GM12878 (cell line): ENCODE measurements at regions not wholly inside any gene's neighbourhood (a gene's known extent, or its start where the extent isn't known, plus 50 kb on each side); places are given as distances from the start of the nearest gene placed in this dataset.

Source experiments
- ATAC-seq: fragments of 200-7000 bp; cut with Tn5 transposase; 3 replicates; pipeline ENCODE4 v1.9.1; 2020; ENCODE audit warnings: mild to moderate bottlenecking, moderate library complexity
- BruUV-seq: library from RNA; stranded (reverse); fragments of 400-500 nt; replicated peaks from 2 replicates; lab custom pipeline; 2021; lab: Mats Ljungman, UMichigan
- CTCF ChIA-PET: fragments of 300-600 bp; sonication (Branson Sonifier 250); formaldehyde crosslinking; extraction: SDS; loops from one replicate; lab custom pipeline; 2021; ENCODE audit warnings: inconsistent platforms; lab: Yijun Ruan, JAX
- POLR2A ChIA-PET: fragments of 350-600 bp; formaldehyde crosslinking; extraction: SDS; loops from one replicate; lab custom pipeline; 2021; ENCODE audit warnings: inconsistent platforms; lab: Charles Lee
- RAD21 ChIA-PET: fragments of 300-600 bp; sonication (Branson Sonifier 250); formaldehyde crosslinking; loops from one replicate; lab custom pipeline; 2023; ENCODE audit warnings: antibody characterized with exemption; ENCODE audit not compliant: unreplicated experiment; lab: Charles Lee
- SMC1A ChIA-PET: fragments of 300-600 bp; sonication (Branson Sonifier 250); formaldehyde crosslinking; loops from one replicate; lab custom pipeline; 2023; ENCODE audit not compliant: unreplicated experiment, uncharacterized antibody; lab: Charles Lee
- DNase-seq: peaks from one replicate; pipeline ENCODE4 v3.0.0-alpha.2; 2011; ENCODE audit warnings: low read depth, low spot score
- FAIRE-seq: peaks from 3 replicates; lab custom pipeline; 2011; peaks lifted over from hg19 to GRCh38; lab: Jason Lieb, UNC
- H2AFZ ChIP-seq: 2 replicates; pipeline ENCODE4 v1.6.0; 2011; ENCODE audit warnings: low read depth, low read length, control low read depth; ENCODE audit not compliant: control insufficient read depth
- H3K27ac ChIP-seq: 2 replicates; pipeline ENCODE4 v1.5.1; 2011; ENCODE audit warnings: control low read depth; ENCODE audit not compliant: control insufficient read depth, insufficient read depth
- H3K27me3 ChIP-seq, 2 experiments: replicated peaks in 1 of 2; 2 replicates each; pipeline versions ENCODE4 v1.6.0 to v1.6.1; 2011; ENCODE audit warnings: low read length in 1 of 2; ENCODE audit not compliant: control insufficient read depth in 2 of 2, insufficient read depth in 2 of 2
- H3K36me3 ChIP-seq, 2 experiments: 2 replicates each; pipeline ENCODE4 v1.5.1; 2011; ENCODE audit warnings: low read length in 1 of 2; ENCODE audit not compliant: control insufficient read depth in 2 of 2, insufficient read depth in 2 of 2
- H3K4me1 ChIP-seq: 2 replicates; pipeline ENCODE4 v1.6.1; 2011; ENCODE audit warnings: mild to moderate bottlenecking, low read length, moderate library complexity, mixed read lengths; ENCODE audit not compliant: control insufficient read depth, insufficient read depth
- H3K4me2 ChIP-seq: 2 replicates; pipeline ENCODE4 v1.6.0; 2011; ENCODE audit warnings: control low read depth; ENCODE audit not compliant: control insufficient read depth, insufficient read depth
- H3K4me3 ChIP-seq: fragments of 200-600 bp; sonication (generic); 2 replicates; pipeline ENCODE4 v1.5.1; 2016
- H3K79me2 ChIP-seq: 2 replicates; pipeline ENCODE4 v1.6.0; 2011; ENCODE audit warnings: low read length; ENCODE audit not compliant: control insufficient read depth, insufficient read depth
- H3K9ac ChIP-seq: 2 replicates; pipeline ENCODE4 v1.8.0; 2011; ENCODE audit warnings: low read length, control low read depth, mixed read lengths; ENCODE audit not compliant: control insufficient read depth, insufficient read depth
- H3K9me3 ChIP-seq: replicated peaks from 3 replicates; pipeline ENCODE4 v1.5.1; 2011; ENCODE audit warnings: mild to moderate bottlenecking, low read length; ENCODE audit not compliant: control insufficient read depth, insufficient read depth
- H4K20me1 ChIP-seq: 2 replicates; pipeline ENCODE4 v1.6.0; 2011; ENCODE audit not compliant: control insufficient read depth, insufficient read depth
- BACH1 ChIP-seq: fragments of 450-650 bp; IDR thresholded peaks from 2 replicates; pipeline ENCODE4 v1.6.1; 2017; ENCODE audit warnings: mild to moderate bottlenecking, borderline replicate concordance
- HDAC6 ChIP-seq: fragments of 200-600 bp; sonication (generic); IDR thresholded peaks from one replicate; pipeline ENCODE4 v1.8.0; 2017; ENCODE audit warnings: antibody characterized with exemption; ENCODE audit not compliant: unreplicated experiment
- MTA2 ChIP-seq: fragments of 450-650 bp; IDR thresholded peaks from 2 replicates; pipeline ENCODE4 v1.6.1; 2016; ENCODE audit warnings: low read depth, mild to moderate bottlenecking, moderate library complexity
- MTA3 ChIP-seq: IDR thresholded peaks from 2 replicates; pipeline ENCODE4 v1.6.1; 2012; ENCODE audit warnings: low read length, inconsistent platforms, borderline replicate concordance
- RAD21 ChIP-seq: IDR thresholded peaks from 2 replicates; pipeline ENCODE4 v1.6.1; 2011; ENCODE audit warnings: mild to moderate bottlenecking, low read depth, low read length, moderate library complexity; ENCODE audit not compliant: insufficient read depth
- RAD51 ChIP-seq: fragments of 450-650 bp; IDR thresholded peaks from 2 replicates; pipeline ENCODE4 v1.6.1; 2016; ENCODE audit warnings: moderate library complexity, mild to moderate bottlenecking, inconsistent platforms
- SIX5 ChIP-seq: IDR thresholded peaks from 2 replicates; pipeline ENCODE4 v1.6.1; 2011; ENCODE audit warnings: mild to moderate bottlenecking, low read depth, low read length, moderate library complexity; ENCODE audit not compliant: severe bottlenecking
- STAT1 ChIP-seq: fragments of 450-650 bp; conservative IDR thresholded peaks from 2 replicates; pipeline ENCODE4 v1.6.1; 2014; ENCODE audit warnings: antibody characterized with exemption, mild to moderate bottlenecking
- TAF1 ChIP-seq: IDR thresholded peaks from 2 replicates; pipeline ENCODE4 v1.6.1; 2011; ENCODE audit warnings: mild to moderate bottlenecking, low read depth, low read length, borderline replicate concordance
- TARDBP ChIP-seq: IDR thresholded peaks from 2 replicates; pipeline ENCODE4 v1.6.1; 2016; ENCODE audit warnings: borderline replicate concordance
- ZNF274 ChIP-seq: IDR thresholded peaks from one replicate; pipeline ENCODE4 v1.8.0; 2011; ENCODE audit not compliant: insufficient read length, insufficient read depth
- ZZZ3 ChIP-seq: IDR thresholded peaks from 2 replicates; pipeline ENCODE4 v1.6.1; 2011; ENCODE audit warnings: low read depth; ENCODE audit not compliant: control insufficient read depth, insufficient read length
- WGBS: methylation state at CpG from one replicate; pipeline ENCODE4 v1.1.6; 2016; ENCODE audit warnings: low lambda C conversion rate; ENCODE audit not compliant: insufficient replicate concordance, insufficient coverage; ENCODE audit errors: missing lambda C conversion rate; 5-methylcytosine and 5-hydroxymethylcytosine counted together
- in situ Hi-C: fragments of 300-500 bp; cut with MboI; formaldehyde crosslinking; loops from 9 replicates; pipeline ENCODE4 v1.14.3; 2018; ENCODE audit warnings: mixed read lengths
- intact Hi-C: fragments of 100-400 bp; cut with micrococcal nuclease; formaldehyde crosslinking; loops from one replicate; pipeline ENCODE4 v1.14.2; 2022; ENCODE audit not compliant: unreplicated experiment
- TF ChIP-seq, protein P1 (sequence below): fragments of 450-650 bp; conservative IDR thresholded peaks from 2 replicates; pipeline ENCODE4 v1.6.1; 2017; ENCODE audit warnings: mild to moderate bottlenecking, moderate library complexity
- TF ChIP-seq, protein P2 (sequence below): fragments of 450-650 bp; IDR thresholded peaks from 2 replicates; pipeline ENCODE4 v1.6.1; 2017; ENCODE audit warnings: mild to moderate bottlenecking, moderate library complexity
- TF ChIP-seq, protein P3 (sequence below): fragments of 450-650 bp; IDR thresholded peaks from 2 replicates; pipeline ENCODE4 v1.6.1; 2017; ENCODE audit warnings: antibody characterized with exemption, mild to moderate bottlenecking, moderate library complexity

DNA sequence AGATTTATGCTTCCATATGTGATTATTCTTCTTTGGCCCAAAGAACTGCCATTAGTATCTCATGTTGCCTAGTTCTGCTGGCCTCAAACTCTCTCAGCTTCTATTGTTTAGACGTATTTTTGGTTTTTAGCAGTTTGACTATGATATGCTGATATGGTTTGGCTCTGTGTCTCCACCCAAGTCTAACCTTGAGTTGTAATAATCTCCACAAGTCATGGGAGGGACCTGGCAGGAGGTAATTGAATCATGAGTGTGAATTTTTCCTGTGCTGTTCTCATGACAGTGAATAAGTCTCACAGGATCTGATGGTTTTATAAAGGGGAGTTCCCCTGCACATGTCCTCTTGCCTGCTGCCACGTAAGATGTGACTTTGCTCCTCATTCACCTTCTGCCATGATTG is 96.7 kb upstream of the ARG1 start:
- H3K36me3 ChIP-seq: no peaks in the 10 kb centered on the region
- no peak for TF ChIP-seq TARDBP
- TF ChIP-seq BACH1: no peak
- TF ChIP-seq ZZZ3: no peak
- TF ChIP-seq STAT1: no peak
- TF ChIP-seq, protein P1, sequence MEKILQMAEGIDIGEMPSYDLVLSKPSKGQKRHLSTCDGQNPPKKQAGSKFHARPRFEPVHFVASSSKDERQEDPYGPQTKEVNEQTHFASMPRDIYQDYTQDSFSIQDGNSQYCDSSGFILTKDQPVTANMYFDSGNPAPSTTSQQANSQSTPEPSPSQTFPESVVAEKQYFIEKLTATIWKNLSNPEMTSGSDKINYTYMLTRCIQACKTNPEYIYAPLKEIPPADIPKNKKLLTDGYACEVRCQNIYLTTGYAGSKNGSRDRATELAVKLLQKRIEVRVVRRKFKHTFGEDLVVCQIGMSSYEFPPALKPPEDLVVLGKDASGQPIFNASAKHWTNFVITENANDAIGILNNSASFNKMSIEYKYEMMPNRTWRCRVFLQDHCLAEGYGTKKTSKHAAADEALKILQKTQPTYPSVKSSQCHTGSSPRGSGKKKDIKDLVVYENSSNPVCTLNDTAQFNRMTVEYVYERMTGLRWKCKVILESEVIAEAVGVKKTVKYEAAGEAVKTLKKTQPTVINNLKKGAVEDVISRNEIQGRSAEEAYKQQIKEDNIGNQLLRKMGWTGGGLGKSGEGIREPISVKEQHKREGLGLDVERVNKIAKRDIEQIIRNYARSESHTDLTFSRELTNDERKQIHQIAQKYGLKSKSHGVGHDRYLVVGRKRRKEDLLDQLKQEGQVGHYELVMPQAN: no peak
- TF ChIP-seq HDAC6: no peak
- no peak for TF ChIP-seq SIX5
- TF ChIP-seq RAD21: no peak
- TF ChIP-seq MTA3: no peak
- TF ChIP-seq RAD51: no peak
- TF ChIP-seq, protein P2, sequence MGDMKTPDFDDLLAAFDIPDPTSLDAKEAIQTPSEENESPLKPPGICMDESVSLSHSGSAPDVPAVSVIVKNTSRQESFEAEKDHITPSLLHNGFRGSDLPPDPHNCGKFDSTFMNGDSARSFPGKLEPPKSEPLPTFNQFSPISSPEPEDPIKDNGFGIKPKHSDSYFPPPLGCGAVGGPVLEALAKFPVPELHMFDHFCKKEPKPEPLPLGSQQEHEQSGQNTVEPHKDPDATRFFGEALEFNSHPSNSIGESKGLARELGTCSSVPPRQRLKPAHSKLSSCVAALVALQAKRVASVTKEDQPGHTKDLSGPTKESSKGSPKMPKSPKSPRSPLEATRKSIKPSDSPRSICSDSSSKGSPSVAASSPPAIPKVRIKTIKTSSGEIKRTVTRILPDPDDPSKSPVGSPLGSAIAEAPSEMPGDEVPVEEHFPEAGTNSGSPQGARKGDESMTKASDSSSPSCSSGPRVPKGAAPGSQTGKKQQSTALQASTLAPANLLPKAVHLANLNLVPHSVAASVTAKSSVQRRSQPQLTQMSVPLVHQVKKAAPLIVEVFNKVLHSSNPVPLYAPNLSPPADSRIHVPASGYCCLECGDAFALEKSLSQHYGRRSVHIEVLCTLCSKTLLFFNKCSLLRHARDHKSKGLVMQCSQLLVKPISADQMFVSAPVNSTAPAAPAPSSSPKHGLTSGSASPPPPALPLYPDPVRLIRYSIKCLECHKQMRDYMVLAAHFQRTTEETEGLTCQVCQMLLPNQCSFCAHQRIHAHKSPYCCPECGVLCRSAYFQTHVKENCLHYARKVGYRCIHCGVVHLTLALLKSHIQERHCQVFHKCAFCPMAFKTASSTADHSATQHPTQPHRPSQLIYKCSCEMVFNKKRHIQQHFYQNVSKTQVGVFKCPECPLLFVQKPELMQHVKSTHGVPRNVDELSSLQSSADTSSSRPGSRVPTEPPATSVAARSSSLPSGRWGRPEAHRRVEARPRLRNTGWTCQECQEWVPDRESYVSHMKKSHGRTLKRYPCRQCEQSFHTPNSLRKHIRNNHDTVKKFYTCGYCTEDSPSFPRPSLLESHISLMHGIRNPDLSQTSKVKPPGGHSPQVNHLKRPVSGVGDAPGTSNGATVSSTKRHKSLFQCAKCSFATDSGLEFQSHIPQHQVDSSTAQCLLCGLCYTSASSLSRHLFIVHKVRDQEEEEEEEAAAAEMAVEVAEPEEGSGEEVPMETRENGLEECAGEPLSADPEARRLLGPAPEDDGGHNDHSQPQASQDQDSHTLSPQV: no peak
- no peak for TF ChIP-seq MTA2
- no peak for TF ChIP-seq TAF1
- no peak for TF ChIP-seq ZNF274
- TF ChIP-seq, protein P3, sequence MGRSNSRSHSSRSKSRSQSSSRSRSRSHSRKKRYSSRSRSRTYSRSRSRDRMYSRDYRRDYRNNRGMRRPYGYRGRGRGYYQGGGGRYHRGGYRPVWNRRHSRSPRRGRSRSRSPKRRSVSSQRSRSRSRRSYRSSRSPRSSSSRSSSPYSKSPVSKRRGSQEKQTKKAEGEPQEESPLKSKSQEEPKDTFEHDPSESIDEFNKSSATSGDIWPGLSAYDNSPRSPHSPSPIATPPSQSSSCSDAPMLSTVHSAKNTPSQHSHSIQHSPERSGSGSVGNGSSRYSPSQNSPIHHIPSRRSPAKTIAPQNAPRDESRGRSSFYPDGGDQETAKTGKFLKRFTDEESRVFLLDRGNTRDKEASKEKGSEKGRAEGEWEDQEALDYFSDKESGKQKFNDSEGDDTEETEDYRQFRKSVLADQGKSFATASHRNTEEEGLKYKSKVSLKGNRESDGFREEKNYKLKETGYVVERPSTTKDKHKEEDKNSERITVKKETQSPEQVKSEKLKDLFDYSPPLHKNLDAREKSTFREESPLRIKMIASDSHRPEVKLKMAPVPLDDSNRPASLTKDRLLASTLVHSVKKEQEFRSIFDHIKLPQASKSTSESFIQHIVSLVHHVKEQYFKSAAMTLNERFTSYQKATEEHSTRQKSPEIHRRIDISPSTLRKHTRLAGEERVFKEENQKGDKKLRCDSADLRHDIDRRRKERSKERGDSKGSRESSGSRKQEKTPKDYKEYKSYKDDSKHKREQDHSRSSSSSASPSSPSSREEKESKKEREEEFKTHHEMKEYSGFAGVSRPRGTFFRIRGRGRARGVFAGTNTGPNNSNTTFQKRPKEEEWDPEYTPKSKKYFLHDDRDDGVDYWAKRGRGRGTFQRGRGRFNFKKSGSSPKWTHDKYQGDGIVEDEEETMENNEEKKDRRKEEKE: no peak
- TF ChIP-seq, all 136 proteins: peak for 0
- Histone ChIP-seq H3K79me2 (no peaks in the 10 kb centered on the region), H3K27ac (no peak overlapping the region), H3K4me3 (no peak overlapping the region), H4K20me1 (no peaks in the 10 kb centered on the region), H3K4me2 (no peak overlapping the region), H3K4me1 (no peaks in the 10 kb centered on the region), H3K27me3 (no peaks in the 10 kb centered on the region), H3K9ac (no peak overlapping the region), H2AFZ (no peak overlapping the region), H3K9me3 (no peaks in the 10 kb centered on the region; the same call in 2 of the 3 replicates)
- DNase-seq (no peak), ATAC-seq (no peak), FAIRE-seq (no peak)
- intact Hi-C loops: no loop called here
- 22% methylated on average over 2 of the region's 2 CpGs for WGBS
- SMC1A ChIA-PET: no interaction called here
- POLR2A ChIA-PET: no interaction called here
- in situ Hi-C loops: no loop called here
- CTCF ChIA-PET: no interaction called here
- RAD21 ChIA-PET: no interaction called here
- BruUV-seq: no TSS peak
